GM21825 (cell line): ENCODE measurements at regions not wholly inside any gene's neighbourhood (a gene's known extent, or its start where the extent isn't known, plus 50 kb on each side); places are given as distances from the start of the nearest gene placed in this dataset.
"Not testable (repeated sequence)": the region's sequence is repeated elsewhere in the genome, so short reads cannot be mapped to it uniquely, and the experiment has no call there.

Experiments used
- ATAC-seq: cut with Tn5 transposase; IDR thresholded peaks from one replicate; pipeline ENCODE4 v1.9.1; 2021; ENCODE audit warnings: mild to moderate bottlenecking, moderate library complexity; ENCODE audit not compliant: unreplicated experiment

DNA sequence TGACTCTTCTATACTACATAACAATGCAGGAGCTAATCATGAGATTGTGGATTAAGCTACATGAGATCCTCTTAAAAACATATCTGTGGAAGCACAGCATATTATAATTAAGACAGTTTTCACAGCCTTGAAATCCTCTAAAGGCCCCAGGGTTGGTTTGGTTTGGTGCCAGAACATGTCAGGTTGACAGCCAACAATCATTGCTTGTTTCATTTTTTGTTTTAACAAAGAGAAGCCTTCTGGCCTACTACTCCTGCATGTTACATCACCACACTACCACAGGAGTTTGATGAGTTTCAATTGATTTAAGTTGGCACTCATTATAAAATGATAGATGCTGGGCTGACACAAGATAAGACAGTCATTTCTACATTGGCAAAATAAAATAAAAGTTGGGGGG, 255.9 kb upstream of the ERBB4 start:
- no peak for ATAC-seq

DNA sequence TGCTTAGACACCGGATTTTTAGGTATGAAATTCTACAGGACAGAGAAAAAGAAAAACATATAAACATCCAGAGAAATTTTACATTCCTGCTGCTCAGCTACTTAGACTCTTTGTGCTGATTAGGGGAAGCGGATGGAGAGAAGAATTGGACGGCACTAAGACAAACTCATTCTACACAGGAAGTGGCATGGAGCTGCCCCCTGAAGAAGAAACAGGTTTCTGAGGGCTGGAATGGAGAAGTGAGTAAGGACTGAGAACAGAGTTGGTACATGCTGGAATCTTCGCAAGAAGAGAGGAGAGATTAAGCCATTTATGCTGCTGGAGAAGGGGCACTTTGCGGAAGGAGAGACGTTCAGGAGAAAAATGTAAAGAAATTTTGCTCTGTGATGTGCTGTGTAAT, 253.0 kb upstream of the ERBB4 start:
- ATAC-seq: no peak

DNA sequence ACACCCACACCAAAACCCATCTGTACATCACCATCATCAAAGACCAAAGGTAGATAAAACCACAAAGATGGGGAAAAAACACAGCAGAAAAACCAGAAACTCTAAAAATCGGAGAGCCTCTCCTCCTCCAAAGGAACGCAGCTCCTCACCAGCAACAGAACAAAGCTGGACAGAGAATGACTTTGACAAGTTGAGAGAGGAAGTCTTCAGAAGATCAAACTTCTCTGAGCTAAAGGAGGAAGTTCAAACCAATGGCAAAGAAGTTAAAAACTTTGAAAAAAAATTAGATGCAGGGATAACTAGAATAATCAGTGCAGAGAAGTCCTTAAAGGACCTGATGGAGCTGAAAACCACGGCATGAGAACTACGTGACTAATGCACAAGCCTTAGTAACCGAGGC, 247.5 kb upstream of the ERBB4 start:
- ATAC-seq: not testable (repeated sequence)

DNA sequence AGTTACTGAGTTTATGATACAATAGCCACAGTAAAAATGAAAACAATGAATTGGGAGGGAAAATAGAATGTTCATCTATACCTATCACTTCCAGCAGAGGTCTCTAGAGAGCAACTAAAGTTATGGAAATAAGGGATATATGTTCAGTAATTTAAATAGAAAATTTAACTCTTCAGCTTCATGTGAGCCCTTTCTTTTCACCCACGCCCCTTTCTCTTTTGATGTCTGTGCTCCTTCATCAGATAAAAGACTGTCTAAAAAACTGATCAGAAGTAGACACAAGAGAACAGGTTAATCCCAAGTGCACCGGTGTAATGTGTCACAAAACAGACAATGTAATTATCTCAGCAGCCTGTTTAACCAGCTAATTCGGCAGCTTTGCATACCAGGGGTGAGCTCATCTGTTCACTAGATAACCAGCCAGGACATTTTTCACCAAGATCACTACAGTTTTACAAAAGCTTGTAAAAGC, 238.5 kb upstream of the ERBB4 start:
- ATAC-seq: peak; percentile 76

DNA sequence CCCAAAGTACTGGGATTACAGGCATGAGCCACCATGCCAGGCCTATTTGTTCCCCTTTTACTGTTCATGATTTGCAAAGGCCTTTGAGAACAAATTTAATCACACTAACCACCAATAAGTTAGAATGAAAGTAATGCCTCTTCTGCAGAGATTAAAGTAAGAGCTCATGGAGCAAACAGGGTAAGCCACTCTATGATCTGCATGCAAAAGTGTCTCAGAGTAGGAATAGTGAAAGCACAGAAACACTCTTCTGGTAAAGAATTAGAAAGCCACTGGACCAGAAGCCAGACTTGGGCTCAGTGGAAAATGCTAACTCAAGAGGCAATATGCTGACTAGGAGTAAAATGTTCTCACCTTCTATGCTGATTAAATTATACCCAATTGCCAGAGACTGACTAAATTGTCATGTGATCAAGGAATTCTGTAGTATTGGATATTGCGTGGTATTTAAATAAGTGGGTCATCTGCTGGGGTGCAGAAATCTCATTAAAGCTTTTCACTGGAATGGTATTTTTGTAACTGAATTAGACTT, 235.3 kb upstream of the ERBB4 start:
- no peak for ATAC-seq

DNA sequence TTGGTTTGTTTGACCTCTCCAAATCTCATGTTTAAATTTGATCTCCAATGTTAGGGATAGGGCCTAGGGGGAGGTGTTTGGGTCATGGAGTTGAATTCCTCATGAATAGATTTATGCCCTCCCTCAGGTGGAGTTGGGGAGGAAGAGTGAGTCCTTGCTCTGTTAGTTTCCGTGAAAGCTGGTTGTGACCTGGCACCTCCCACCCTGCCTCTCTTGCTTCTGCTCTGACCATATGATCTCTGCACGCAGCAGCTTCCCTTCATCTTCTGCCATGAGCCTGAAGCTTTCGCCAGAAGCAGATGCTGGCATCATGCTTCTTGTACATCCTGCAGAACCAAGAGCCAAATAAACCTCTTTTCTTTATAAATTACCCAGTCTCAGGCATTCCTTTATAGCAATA, 231.6 kb upstream of the ERBB4 start:
- ATAC-seq: no peak

DNA sequence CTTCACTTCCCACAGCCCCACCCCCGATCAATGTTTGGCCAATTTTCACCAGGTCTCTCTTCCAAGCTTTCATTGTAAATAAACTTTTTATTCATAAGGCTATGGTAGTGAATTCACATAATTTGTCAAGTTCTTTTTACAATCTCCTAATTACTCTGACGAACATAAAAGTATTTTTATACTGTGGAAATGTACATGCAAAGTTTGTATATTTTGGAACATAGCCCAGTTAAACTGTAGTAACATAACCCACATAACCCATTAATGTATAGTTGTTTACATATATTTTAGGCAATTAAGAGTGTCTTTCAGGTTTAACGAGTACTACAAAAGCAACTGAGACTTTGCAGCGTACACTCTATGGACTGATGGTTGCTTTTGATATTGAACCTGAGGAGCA, 228.3 kb upstream of the ERBB4 start:
- no peak for ATAC-seq

DNA sequence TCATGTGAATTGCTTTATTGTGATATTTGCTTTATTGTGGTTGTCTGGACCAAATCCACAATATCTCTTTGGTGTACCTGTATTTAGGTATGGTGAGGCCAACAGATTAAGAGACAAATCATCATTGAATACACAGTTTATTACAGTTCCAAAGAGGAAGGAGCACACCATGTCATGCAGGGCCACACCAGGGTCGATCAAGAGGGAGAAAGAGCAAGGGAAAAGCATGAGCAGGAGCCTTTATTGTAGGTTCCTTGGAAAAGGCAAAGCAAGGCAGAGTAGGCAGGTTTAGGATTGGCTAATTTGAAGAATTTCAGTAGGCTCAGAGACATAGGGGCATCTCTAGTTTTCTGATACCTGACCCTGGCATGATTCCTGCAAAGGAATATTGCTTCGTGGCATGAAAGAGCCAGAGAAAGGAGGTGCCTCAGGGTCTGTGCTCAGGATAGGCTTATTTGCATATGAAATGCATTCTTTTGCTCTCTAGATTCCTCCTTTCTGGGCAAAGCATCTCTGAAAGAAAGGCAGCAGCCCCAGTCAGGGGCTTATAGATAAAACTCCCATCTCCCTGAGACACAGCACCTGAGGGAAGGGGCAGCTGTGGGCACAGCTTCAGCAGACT, 214.2 kb upstream of the ERBB4 start:
- no peak for ATAC-seq

DNA sequence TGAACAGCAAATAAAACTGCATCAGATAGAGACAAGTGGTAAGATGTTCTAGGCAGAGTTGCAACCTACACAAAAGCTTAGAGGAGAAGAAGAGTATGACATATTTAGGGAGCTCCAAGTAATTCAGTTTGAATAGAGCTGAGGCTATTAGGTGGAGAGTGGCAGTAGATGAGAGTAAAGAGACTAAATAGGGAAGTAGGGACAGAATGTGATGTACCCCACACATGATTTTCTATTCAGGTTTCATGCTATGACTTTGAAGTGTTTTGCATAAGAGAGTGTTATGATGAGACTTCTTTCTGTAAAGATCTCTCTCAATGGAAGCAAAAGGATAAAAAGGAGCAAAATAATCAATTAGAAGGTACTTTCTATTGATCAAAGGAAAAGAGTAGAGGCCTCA, 206.8 kb upstream of the ERBB4 start:
- peak; percentile 55 for ATAC-seq

DNA sequence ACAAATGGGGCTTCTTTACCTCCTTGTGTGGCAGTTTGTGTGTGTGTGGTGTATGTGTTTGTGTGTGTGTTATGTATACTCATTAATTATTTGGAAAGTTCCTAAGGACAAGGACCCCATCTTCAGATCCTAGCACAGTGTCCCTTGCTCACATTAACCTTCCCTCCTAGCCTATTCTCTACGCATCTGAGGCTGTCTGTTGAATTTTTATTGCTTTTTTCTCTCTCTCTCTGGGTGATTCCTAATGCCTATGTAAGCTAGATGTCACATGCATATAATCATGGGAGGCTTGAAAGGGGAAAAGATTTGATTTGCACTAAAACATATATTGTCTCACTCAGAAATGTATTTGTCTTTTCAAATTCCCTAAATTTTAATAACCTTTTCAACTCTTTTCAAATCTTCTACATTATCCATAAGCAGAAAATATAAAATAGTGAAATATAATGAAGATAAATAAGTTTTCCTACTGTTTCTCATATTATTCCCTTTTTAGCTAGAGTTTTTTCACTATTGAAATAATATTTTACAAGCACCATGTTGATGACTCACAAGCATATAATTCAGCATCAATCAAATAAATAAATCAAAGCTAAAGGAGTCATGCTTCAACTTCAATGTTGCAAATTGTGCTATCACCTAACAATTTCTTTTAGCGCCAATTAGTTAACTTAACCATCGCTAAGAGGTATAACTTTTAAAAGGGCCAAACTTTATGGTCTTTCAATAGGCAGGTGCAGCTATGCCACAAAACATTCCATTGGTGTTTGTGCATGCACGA, 199.0 kb upstream of the ERBB4 start:
- no peak for ATAC-seq

DNA sequence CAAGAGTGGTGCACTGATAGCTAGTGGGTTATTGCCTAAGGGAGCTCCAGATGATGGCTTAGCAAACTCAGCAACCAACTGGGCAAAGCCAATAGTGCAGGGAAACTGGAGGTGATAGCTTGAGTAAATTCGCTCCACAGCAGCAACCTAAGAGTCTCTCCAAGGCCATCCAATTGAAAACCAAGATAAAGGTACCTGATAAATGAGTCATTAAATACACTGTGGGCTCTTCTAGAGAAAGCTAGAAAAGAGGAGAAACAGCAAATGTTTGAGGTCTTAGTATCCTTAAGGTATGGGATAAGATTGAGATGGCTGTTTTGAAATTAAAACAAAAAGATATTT, 197.8 kb upstream of the ERBB4 start:
- no peak for ATAC-seq

DNA sequence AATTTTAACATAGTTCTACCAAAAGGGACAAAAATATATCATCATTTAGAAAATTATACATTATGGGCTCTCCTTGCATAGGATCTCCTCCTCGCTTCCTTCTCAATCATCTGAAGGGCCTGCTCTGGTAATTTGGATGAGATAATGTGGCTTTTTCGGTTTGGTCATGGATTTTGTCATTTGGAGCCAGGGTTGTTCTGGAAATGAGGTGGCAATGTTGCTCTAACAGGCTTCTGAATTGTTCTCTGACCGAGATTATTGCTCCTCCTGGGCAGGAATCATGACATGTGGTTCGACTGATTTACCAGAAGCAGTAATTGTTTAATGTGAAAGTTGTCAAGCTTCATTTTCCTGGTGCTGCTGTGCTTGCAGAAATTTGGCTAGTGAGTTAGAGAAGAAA, 194.7 kb upstream of the ERBB4 start:
- no peak for ATAC-seq

DNA sequence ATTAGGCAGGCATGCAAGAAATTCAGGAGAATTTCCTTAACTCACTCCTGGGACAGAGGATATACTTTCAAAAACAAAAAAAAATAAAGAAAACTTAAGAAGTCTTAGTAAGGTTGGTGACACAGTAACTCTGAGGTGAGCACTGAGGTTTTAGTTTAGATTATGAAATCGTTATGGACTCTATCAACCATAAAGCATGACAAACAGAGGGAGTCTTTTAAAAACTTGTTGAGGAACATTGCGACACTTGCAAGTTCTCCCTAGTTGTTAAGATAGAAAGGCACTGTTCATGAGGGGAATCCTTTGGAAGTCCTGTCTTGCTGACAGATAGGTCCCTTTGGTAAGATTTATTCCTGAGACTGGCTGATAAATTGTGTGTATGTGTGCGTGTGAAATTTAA, 194.3 kb upstream of the ERBB4 start:
- no peak for ATAC-seq

DNA sequence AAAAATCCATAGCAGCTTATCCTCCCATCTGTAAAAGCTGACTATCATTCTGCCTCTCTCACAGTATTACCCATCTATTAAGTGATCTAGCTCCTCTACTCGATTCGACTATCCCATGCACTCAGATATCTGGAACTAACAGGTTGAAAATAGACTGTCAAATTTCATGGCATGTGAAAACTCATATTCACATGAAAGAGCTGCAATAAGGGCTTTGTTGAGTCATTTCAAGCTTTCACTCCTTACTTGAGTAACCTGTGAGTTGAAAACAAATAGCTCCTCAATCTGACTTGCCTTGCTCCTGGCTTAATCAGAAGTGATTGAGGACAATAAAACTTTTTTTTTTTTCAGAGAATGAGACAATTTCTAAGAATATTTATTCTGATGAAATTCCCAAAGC, 192.4 kb upstream of the ERBB4 start:
- ATAC-seq: peak; percentile 77

DNA sequence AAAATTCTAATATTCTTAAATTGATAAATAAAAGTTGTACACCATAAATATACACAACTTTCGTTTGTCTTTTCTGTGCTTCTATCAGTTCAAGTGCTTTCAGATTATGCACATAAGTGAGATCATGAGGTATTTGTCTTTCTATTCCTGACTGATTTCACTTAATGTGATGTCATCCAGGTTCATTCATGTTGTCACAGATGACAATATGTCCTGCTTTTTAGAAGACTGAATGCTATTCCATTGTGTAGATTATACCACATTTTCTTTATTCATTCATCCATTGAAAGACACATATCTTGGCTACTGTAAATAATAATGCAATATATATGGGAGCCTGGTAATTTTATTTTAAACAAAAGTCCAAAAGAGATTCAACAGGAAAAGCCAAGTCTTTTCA, 190.1 kb upstream of the ERBB4 start:
- no peak for ATAC-seq

DNA sequence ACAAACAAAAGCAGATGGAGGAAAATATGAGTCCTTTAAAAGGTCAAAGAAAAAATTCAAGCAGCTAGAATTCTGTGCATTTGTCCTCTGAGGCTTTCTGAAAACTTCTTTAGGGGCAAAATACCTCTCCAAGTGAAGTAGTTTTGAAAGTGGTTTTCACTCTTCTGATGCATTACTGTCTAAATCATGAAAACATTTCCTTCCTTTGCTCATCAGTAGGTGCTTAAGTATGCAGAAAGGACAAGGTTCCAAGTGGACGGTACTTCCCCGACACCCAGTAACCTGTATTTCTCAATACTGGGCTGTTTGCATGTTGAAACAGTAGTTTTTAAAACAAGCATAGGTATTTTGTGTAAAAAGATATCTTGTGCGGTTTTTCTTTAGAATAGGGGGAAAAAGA, 189.1 kb upstream of the ERBB4 start:
- peak; percentile 56 for ATAC-seq

DNA sequence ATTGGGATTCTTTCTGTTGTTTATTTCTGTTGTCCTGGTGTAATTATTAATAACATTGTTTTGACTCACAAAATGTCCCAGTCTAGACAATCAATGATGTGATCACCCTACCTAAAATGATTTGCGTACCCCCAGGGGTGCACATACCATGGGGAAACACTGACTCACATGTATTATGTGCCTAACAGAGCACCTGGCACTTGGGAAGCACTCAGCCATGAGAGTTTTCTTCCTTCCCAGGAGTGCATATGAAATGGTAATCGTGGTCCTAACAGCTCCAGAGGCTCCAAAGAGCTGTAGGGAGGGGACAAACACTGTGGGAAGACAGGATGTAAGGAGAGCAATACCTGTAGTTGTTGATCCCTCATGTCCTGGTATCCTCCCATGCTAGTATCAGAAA, 187.8 kb upstream of the ERBB4 start:
- ATAC-seq: no peak

DNA sequence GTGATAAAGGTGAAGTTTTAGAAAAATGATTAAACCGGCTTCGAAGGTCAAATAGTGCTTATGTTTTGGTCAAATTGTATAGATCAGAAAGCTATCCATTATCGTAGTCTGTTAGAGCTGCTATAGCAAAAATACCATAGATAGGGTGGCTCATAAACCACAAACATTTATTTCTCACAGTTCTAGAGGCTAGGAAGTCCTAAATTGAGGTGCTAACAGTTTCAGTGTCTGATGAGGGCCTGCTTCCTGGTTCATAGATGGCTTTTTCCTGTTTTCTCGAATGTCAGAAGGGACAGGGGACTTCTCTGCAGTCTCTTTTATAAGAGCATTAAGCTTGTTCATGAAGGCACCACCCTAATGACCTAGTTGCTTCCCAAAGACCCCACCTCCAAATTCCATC, 186.6 kb upstream of the ERBB4 start:
- ATAC-seq: no peak

DNA sequence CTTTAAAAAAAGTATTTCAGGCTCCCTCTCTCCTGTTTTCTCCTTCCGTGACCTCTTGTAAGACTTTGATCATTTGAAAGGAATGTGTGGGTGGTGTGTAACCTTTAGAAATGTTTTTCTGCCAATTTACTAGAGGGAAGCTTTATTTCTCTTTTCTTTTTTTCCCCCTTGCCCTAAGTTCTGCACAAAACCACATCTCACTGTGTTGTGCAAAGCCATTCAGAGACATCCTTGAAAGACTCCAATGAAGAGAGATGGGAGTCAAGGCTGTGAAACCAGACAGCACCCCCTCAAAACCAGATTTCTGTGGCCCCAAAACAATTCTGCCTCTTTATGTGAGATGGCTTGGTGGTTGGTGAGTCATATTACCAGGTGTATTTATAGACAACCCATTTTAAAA, 184.6 kb upstream of the ERBB4 start:
- ATAC-seq: no peak

DNA sequence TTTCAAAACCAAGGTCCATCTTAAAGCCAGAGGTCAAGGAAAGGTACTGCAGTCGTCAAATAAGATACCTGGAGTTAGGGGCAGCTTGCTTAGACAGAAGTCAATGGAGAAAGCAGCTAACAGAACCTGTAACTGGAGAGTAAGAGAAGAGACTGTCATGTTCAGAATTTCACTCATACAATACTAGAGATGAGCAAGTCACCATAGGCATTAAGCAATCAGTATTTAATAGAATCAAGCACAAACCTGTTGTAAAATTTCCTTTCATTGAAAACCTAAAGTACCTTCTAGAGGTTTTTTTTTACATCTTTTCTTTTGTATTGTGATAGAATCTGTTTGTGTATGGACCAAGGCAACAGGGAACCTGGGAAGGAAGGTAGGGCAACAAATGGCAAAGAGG, 183.4 kb upstream of the ERBB4 start:
- ATAC-seq: no peak

DNA sequence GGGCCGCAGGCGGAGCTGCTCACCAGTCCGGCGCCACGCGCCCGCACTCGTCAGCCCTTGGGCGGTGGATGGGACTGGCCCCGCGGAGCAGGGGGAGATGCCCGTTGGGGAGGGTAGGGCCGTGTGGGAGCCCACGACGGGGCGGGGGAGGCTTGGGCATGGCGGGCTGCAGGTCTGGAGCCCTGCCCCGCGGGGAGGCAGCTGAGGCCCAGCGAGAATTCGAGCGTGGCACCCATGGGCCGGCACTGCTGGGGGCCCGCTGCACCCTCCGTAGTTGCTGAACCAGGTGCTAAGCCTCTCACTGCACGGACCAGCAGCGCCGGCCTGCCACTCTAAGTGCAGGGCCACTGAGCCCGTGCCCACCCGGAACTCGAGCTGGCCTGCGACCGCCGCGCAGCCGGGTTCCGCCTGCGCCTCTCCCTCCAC, 182.4 kb upstream of the ERBB4 start:
- no peak for ATAC-seq

DNA sequence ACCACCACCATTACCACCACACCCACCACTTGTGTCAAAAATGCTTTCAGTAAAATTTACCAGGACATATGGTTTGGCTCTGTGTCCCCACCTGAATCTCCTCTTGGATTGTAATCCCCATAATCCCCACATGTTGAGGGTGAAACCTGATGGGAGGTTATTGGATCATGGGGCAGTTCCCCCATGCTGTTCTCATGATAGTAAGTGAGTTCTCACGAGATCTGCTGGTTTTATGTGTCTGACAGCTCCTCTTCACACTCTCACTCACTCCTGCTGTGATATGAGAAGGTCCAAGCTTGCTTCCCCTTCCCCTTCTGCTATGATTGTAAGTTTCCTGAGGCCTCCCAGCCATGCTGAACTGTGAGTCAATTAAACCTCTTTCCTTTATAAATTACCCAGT, 176.8 kb upstream of the ERBB4 start:
- not testable (repeated sequence) for ATAC-seq

DNA sequence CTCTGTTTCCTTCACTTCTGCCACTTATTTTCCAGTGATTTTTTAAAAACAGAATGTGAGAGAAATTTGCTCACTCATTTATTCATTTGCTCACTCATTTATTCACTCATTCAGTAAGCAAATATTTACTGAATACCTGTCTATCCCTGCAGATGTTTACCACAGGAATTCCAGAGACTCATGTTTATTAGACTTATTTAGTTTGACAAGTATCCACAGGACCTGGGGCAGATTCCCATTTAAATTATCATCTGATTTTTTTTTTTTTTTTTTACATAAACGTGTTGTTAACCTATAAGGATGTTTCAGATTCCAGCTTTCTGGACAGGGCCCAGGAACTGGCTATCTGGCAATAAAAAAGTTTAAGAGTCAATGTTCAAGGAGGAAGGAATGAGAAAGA, 175.1 kb upstream of the ERBB4 start:
- no peak for ATAC-seq
